ENCODE measurements at regions not wholly inside any gene's neighbourhood (a gene's known extent, or its start where the extent isn't known, plus 50 kb on each side); places are given as distances from the start of the nearest gene placed in this dataset.

- Histone ChIP-seq H3K36me3 (no peaks in the 10 kb centered on the region), H3K27me3 (no peaks in the 10 kb centered on the region), H3K4me1 (no peaks in the 10 kb centered on the region), H3K27ac (no peak overlapping the region), H3K9me3 (no peaks in the 10 kb centered on the region), H3K4me3 (no peak overlapping the region)
- no peak for DNase-seq (ENCODE audit: low spot score)
- no peak for TF ChIP-seq CTCF (IDR thresholded peaks at IDR 0.05)
Observed at GRCh38 chr21:20253261-20253660, 744.9 kb upstream of the NCAM2 start.

GRCh38 chr21:20254964-20255363 lies 743.2 kb upstream of the NCAM2 start:
- H3K27me3 ChIP-seq: no peaks in the 10 kb centered on the region
- H3K27ac ChIP-seq: no peak overlapping the region
- no peaks in the 10 kb centered on the region for H3K9me3 ChIP-seq
- no peak for TF ChIP-seq CTCF (IDR thresholded peaks at IDR 0.05)
- H3K4me3 ChIP-seq: no peak overlapping the region
- DNase-seq (ENCODE audit: low spot score): no peak
- no peaks in the 10 kb centered on the region for H3K36me3 ChIP-seq
- H3K4me1 ChIP-seq: no peaks in the 10 kb centered on the region

GRCh38 chr21:20257052-20257740 lies 741.0 kb upstream of the NCAM2 start:
- Histone ChIP-seq H3K27me3 (no peaks in the 10 kb centered on the region), H3K4me3 (no peak overlapping the region), H3K9me3 (no peaks in the 10 kb centered on the region), H3K36me3 (no peaks in the 10 kb centered on the region), H3K4me1 (no peaks in the 10 kb centered on the region), H3K27ac (no peak overlapping the region)
- DNase-seq (ENCODE audit: low spot score): no peak
- TF ChIP-seq CTCF (IDR thresholded peaks at IDR 0.05): no peak

GRCh38 chr21:20258542-20258941 lies 739.7 kb upstream of the NCAM2 start:
- Histone ChIP-seq H3K27ac (peak overlapping the region in 1 of 2 donors; percentile 14), H3K4me1 (no peaks in the 10 kb centered on the region), H3K4me3 (no peak overlapping the region), H3K9me3 (no peaks in the 10 kb centered on the region), H3K27me3 (no peaks in the 10 kb centered on the region), H3K36me3 (no peaks in the 10 kb centered on the region)
- no peak for DNase-seq (ENCODE audit: low spot score)
- no peak for TF ChIP-seq CTCF (IDR thresholded peaks at IDR 0.05)

GRCh38 chr21:20259031-20259867 lies 739.0 kb upstream of the NCAM2 start:
- Histone ChIP-seq H3K9me3 (no peaks in the 10 kb centered on the region), H3K4me3 (no peak overlapping the region), H3K36me3 (no peaks in the 10 kb centered on the region), H3K27me3 (no peaks in the 10 kb centered on the region), H3K27ac (peak overlapping the region in 1 of 2 donors; percentile 24), H3K4me1 (no peaks in the 10 kb centered on the region)
- no peak for TF ChIP-seq CTCF (IDR thresholded peaks at IDR 0.05)
- DNase-seq (ENCODE audit: low spot score): no peak

Data from right atrium auricular region (tissue), 2 donors.